HUDEP-2 (cell line): ENCODE measurements at regions not wholly inside any gene's neighbourhood (a gene's known extent, or its start where the extent isn't known, plus 50 kb on each side); places are given as distances from the start of the nearest gene placed in this dataset.
"Not testable (repeated sequence)": the region's sequence is repeated elsewhere in the genome, so short reads cannot be mapped to it uniquely, and the experiment has no call there.

Experiments used
- DNase-seq, 76 experiments: peaks; one replicate each; lab custom pipeline; 2025; ENCODE audit not compliant: unreplicated experiment in 76 of 76; lab: John Stamatoyannopoulos, UW

GRCh38 chr6:100229512-100229911 lies 235.2 kb downstream of the SIM1 start:
- DNase-seq = no peak

- peak in 75 of 76 experiments; percentile 19 to 96 (median 83) for DNase-seq
Observed at GRCh38 chr6:100228834-100229441, 234.9 kb upstream of the MCHR2 start.

- DNase-seq = peak in 1 of 76 experiments; percentile 39
Observed at GRCh38 chr6:100228437-100228833, 234.4 kb upstream of the MCHR2 start.

- DNase-seq = no peak
Observed at GRCh38 chr6:100226811-100227210, 232.8 kb upstream of the MCHR2 start.

- DNase-seq = not testable (repeated sequence)
Observed at GRCh38 chr6:100223952-100224351, 229.9 kb upstream of the MCHR2 start.

- DNase-seq = no peak
Observed at GRCh38 chr6:100220543-100220942, 226.5 kb upstream of the MCHR2 start.

GRCh38 chr6:100217225-100218012 lies 223.4 kb upstream of the MCHR2 start:
- no peak for DNase-seq

- no peak for DNase-seq
Observed at GRCh38 chr6:100216760-100217159, 222.7 kb upstream of the MCHR2 start.

- no peak for DNase-seq
Observed at GRCh38 chr6:100212131-100212530, 218.1 kb upstream of the MCHR2 start.

- DNase-seq = no peak
Observed at GRCh38 chr6:100210137-100211117, 216.4 kb upstream of the MCHR2 start.

GRCh38 chr6:100209323-100210136 lies 215.5 kb upstream of the MCHR2 start:
- DNase-seq = no peak

GRCh38 chr6:100203400-100203799 lies 209.4 kb upstream of the MCHR2 start:
- no peak for DNase-seq

GRCh38 chr6:100202417-100203194 lies 208.6 kb upstream of the MCHR2 start:
- DNase-seq = no peak

GRCh38 chr6:100196214-100196982 lies 202.4 kb upstream of the MCHR2 start:
- DNase-seq = not testable (repeated sequence)

GRCh38 chr6:100195244-100195643 lies 201.2 kb upstream of the MCHR2 start:
- DNase-seq = not testable (repeated sequence)

GRCh38 chr6:100194535-100194934 lies 200.5 kb upstream of the MCHR2 start:
- no peak for DNase-seq

GRCh38 chr6:100188754-100189153 lies 194.7 kb upstream of the MCHR2 start:
- no peak for DNase-seq

- DNase-seq = no peak
Observed at GRCh38 chr6:100186552-100186951, 192.5 kb upstream of the MCHR2 start.

- DNase-seq = no peak
Observed at GRCh38 chr6:100185615-100186014, 191.6 kb upstream of the MCHR2 start.
